ENCODE measurements at regions not wholly inside any gene's neighbourhood (a gene's known extent, or its start where the extent isn't known, plus 50 kb on each side); places are given as distances from the start of the nearest gene placed in this dataset.

- Histone ChIP-seq H3K36me3 (ENCODE audit: insufficient read depth in 1 of 2, low read depth in 1 of 2) (no peaks in the 10 kb centered on the region), H3K4me3 (no peak overlapping the region), H3K9me3 (no peaks in the 10 kb centered on the region), H3K27me3 (ENCODE audit: insufficient read depth in 3 of 3, low read length in 2 of 3) (no peaks in the 10 kb centered on the region), H3K4me1 (no peaks in the 10 kb centered on the region), H3K27ac (no peak overlapping the region)
- intact Hi-C loops (cut with DNase I) = no loop called here
- ATAC-seq (no peak), DNase-seq (no peak)
- no peak for TF ChIP-seq CTCF (IDR thresholded peaks at IDR 0.05)
Measured at GRCh38 chrX:122238801-122239200, 945.3 kb upstream of the GRIA3 start.

- WGBS, 3 donors = 76 to 84% (median 84%) methylated on average over 7 of the region's 7 CpGs
- intact Hi-C loops (cut with DNase I) = no loop called here
- Histone ChIP-seq H3K4me1 (no peaks in the 10 kb centered on the region), H3K9me3 (no peaks in the 10 kb centered on the region), H3K27me3 (ENCODE audit: insufficient read depth in 3 of 3, low read length in 2 of 3) (no peaks in the 10 kb centered on the region), H3K27ac (no peak overlapping the region), H3K36me3 (ENCODE audit: insufficient read depth in 1 of 2, low read depth in 1 of 2) (no peaks in the 10 kb centered on the region), H3K4me3 (no peak overlapping the region)
- no peak for TF ChIP-seq CTCF (IDR thresholded peaks at IDR 0.05)
- no peak for ATAC-seq
- DNase-seq = no peak
Measured at GRCh38 chrX:122241959-122242358, 942.1 kb upstream of the GRIA3 start.

GRCh38 chrX:122244080-122244479 lies 940.0 kb upstream of the GRIA3 start:
- ATAC-seq = no peak
- WGBS, 3 donors = 50 to 58% (median 53%) methylated on average over 2 of the region's 2 CpGs

GRCh38 chrX:122245175-122245574 lies 938.9 kb upstream of the GRIA3 start:
- Histone ChIP-seq H3K4me1 (no peaks in the 10 kb centered on the region), H3K27ac (no peak overlapping the region), H3K4me3 (no peak overlapping the region), H3K27me3 (ENCODE audit: insufficient read depth in 3 of 3, low read length in 2 of 3) (no peaks in the 10 kb centered on the region), H3K36me3 (ENCODE audit: insufficient read depth in 1 of 2, low read depth in 1 of 2) (no peaks in the 10 kb centered on the region), H3K9me3 (no peaks in the 10 kb centered on the region)
- no peak for TF ChIP-seq CTCF (IDR thresholded peaks at IDR 0.05)
- intact Hi-C loops (cut with DNase I) = no loop called here
- no peak for ATAC-seq
- DNase-seq = no peak

More at GRCh38 chrX:122244080-122244479, 940.0 kb upstream of the GRIA3 start:
- TF ChIP-seq CTCF (IDR thresholded peaks at IDR 0.05) = no peak
- Histone ChIP-seq H3K36me3 (ENCODE audit: insufficient read depth in 1 of 2, low read depth in 1 of 2) (no peaks in the 10 kb centered on the region), H3K27ac (no peak overlapping the region), H3K4me3 (no peak overlapping the region), H3K9me3 (no peaks in the 10 kb centered on the region), H3K27me3 (ENCODE audit: insufficient read depth in 3 of 3, low read length in 2 of 3) (no peaks in the 10 kb centered on the region), H3K4me1 (no peaks in the 10 kb centered on the region)
- intact Hi-C loops (cut with DNase I) = no loop called here
- no peak for DNase-seq

DNA sequence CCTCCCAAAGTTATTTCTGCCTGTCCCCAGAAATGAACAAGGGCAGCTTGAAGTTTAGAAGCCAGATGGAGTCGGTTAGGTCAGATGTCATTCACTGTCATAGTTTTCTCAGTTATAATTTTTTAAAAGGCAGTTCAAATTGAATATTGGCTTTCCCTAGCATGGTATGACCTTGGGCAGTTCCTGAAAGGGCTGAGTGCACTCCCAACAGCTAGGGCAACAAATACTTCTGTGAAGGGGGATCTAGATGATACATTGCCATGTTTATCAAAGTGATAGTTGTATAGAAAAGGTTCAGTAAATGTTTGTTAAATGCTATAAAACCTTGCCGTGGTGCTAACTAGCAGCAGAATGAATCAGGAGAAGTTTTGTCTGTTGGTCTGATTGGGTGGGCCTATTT lies 938.1 kb upstream of the GRIA3 start:
- intact Hi-C loops (cut with DNase I) = no loop called here
- ATAC-seq = no peak
- WGBS, 3 donors = 74 to 81% (median 78%) methylated on average over 2 of the region's 2 CpGs
- TF ChIP-seq CTCF (IDR thresholded peaks at IDR 0.05) = no peak
- Histone ChIP-seq H3K36me3 (ENCODE audit: insufficient read depth in 1 of 2, low read depth in 1 of 2) (no peaks in the 10 kb centered on the region), H3K4me1 (no peaks in the 10 kb centered on the region), H3K4me3 (no peak overlapping the region), H3K27ac (no peak overlapping the region), H3K9me3 (no peaks in the 10 kb centered on the region), H3K27me3 (ENCODE audit: insufficient read depth in 3 of 3, low read length in 2 of 3) (no peaks in the 10 kb centered on the region)
- no peak for DNase-seq
